HepG2 (cell line): ENCODE measurements at regions not wholly inside any gene's neighbourhood (a gene's known extent, or its start where the extent isn't known, plus 50 kb on each side); places are given as distances from the start of the nearest gene placed in this dataset.

Source experiments
- ATAC-seq: fragments of 200-7000 bp; cut with Tn5 transposase; 3 replicates; pipeline ENCODE4 v1.9.1; 2020; ENCODE audit warnings: mild to moderate bottlenecking, moderate library complexity
- BruUV-seq: library from RNA; stranded (reverse); fragments of 400-500 nt; replicated peaks from 2 replicates; lab custom pipeline; 2021; lab: Mats Ljungman, UMichigan
- CTCF ChIA-PET: fragments of 300-600 bp; formaldehyde crosslinking; extraction: SDS; loops from one replicate; lab custom pipeline; 2021; ENCODE audit warnings: low total read pairs, inconsistent platforms, low intra/inter-chr PET ratio; lab: Yijun Ruan, JAX
- POLR2A ChIA-PET: fragments of 350-600 bp; sonication (Branson Sonifier 250); formaldehyde crosslinking; loops from one replicate; lab custom pipeline; 2020; ENCODE audit warnings: antibody characterized with exemption, inconsistent platforms; lab: Yijun Ruan, JAX
- DNase-seq: peaks from one replicate; pipeline ENCODE4 v3.0.0-alpha.2; 2015; ENCODE audit warnings: low spot score
- FAIRE-seq: peaks from 3 replicates; lab custom pipeline; 2011; peaks lifted over from hg19 to GRCh38; lab: Jason Lieb, UNC
- H2AFZ ChIP-seq: one replicate; pipeline ENCODE4 v1.6.1; 2011; ENCODE audit warnings: low read length, inconsistent platforms
- H3K27ac ChIP-seq: fragments of 300-600 bp; 3 replicates; pipeline ENCODE4 v1.8.0; 2011; ENCODE audit warnings: mixed run types, mild to moderate bottlenecking, mixed read lengths, low read length, inconsistent platforms; ENCODE audit not compliant: insufficient read depth; ENCODE audit errors: extremely low read length
- H3K27me3 ChIP-seq, 2 experiments: fragments of 200-600 bp in 1 of 2; 2 replicates in 1 of 2; 3 replicates in 1 of 2; pipeline versions ENCODE4 v1.6.0 to v1.8.0; 2011; ENCODE audit warnings: low read length in 2 of 2, mild to moderate bottlenecking in 2 of 2, moderate library complexity in 2 of 2, inconsistent platforms in 1 of 2; ENCODE audit not compliant: insufficient read depth in 2 of 2, control insufficient read depth in 1 of 2
- H3K36me3 ChIP-seq, 2 experiments: fragments of 200-600 bp in 1 of 2; replicated peaks in 1 of 2; 2 replicates in 1 of 2; 3 replicates in 1 of 2; pipeline versions ENCODE4 v1.5.1 to v1.8.0; 2011; ENCODE audit warnings: low read length in 2 of 2, inconsistent platforms in 1 of 2; ENCODE audit not compliant: insufficient read depth in 2 of 2, control insufficient read depth in 1 of 2
- H3K4me1 ChIP-seq: 2 replicates; pipeline ENCODE4 v1.5.1; 2012; ENCODE audit warnings: low read length, inconsistent platforms; ENCODE audit not compliant: insufficient read depth
- H3K4me2 ChIP-seq: 2 replicates; pipeline ENCODE4 v1.6.0; 2011; ENCODE audit warnings: low read depth, low read length, inconsistent platforms
- H3K4me3 ChIP-seq, 3 experiments: fragments of 200-600 bp in 1 of 3; sonication (generic), shearing (Covaris generic) in 1 of 3; replicated peaks in 1 of 3; 2 replicates each; pipeline ENCODE4 v1.5.1; 2011 to 2016; ENCODE audit warnings: low read length in 3 of 3, inconsistent platforms in 2 of 3, low read depth in 2 of 3, mild to moderate bottlenecking in 2 of 3, control low read depth in 1 of 3, mixed read lengths in 1 of 3; ENCODE audit not compliant: insufficient read depth in 1 of 3
- H3K79me2 ChIP-seq: one replicate; pipeline ENCODE4 v1.6.1; 2011; ENCODE audit warnings: low read length, inconsistent platforms; ENCODE audit not compliant: insufficient read depth
- H3K9ac ChIP-seq: 2 replicates; pipeline ENCODE4 v1.6.0; 2011; ENCODE audit warnings: mild to moderate bottlenecking, low read depth, low read length, inconsistent platforms; ENCODE audit not compliant: insufficient read depth
- H3K9me3 ChIP-seq: 2 replicates; pipeline ENCODE4 v1.5.1; 2012; ENCODE audit warnings: mild to moderate bottlenecking, low read length
- H4K20me1 ChIP-seq: 2 replicates; pipeline ENCODE4 v1.6.0; 2011; ENCODE audit warnings: inconsistent platforms, mild to moderate bottlenecking, low read length, moderate library complexity; ENCODE audit not compliant: insufficient read depth
- THRA ChIP-seq: sonication (generic); formaldehyde crosslinking; IDR thresholded peaks from 2 replicates; pipeline ENCODE4 v1.4.0; 2020; ENCODE audit warnings: missing genetic modification reagents, borderline replicate concordance
- ZBTB21 ChIP-seq: sonication (generic); formaldehyde crosslinking; IDR thresholded peaks from 2 replicates; pipeline ENCODE4 v1.4.0; 2020; ENCODE audit warnings: missing genetic modification reagents
- ZFP36L1 ChIP-seq: sonication (generic); formaldehyde crosslinking; IDR thresholded peaks from 2 replicates; pipeline ENCODE4 v1.8.0; 2022; ENCODE audit warnings: mild to moderate bottlenecking, missing genetic modification reagents, moderate library complexity
- ZNF292 ChIP-seq: sonication (generic); formaldehyde crosslinking; IDR thresholded peaks from 2 replicates; pipeline ENCODE4 v1.8.1; 2022; ENCODE audit warnings: mild to moderate bottlenecking, low read depth, missing genetic modification reagents, borderline replicate concordance
- WGBS: methylation state at CpG from one replicate; pipeline ENCODE4 v1.1.6; 2017; ENCODE audit warnings: low lambda C conversion rate; 5-methylcytosine and 5-hydroxymethylcytosine counted together
- in situ Hi-C: cut with HindIII; loops from 2 replicates; pipeline ENCODE4 v1.10.0; 2017; ENCODE audit warnings: low pct_unique_long_range_greater_than_20kb; ENCODE audit not compliant: extremely low pct_ligation_motif_present
- intact Hi-C: fragments of 100-400 bp; cut with micrococcal nuclease; formaldehyde crosslinking; loops from one replicate; pipeline ENCODE4 v1.10.0; 2022; ENCODE audit not compliant: unreplicated experiment
- TF ChIP-seq, protein P1 (sequence below): sonication (generic); formaldehyde crosslinking; IDR thresholded peaks from 2 replicates; pipeline ENCODE4 v1.8.1; 2022; ENCODE audit warnings: low read depth, mild to moderate bottlenecking, missing genetic modification reagents

DNA sequence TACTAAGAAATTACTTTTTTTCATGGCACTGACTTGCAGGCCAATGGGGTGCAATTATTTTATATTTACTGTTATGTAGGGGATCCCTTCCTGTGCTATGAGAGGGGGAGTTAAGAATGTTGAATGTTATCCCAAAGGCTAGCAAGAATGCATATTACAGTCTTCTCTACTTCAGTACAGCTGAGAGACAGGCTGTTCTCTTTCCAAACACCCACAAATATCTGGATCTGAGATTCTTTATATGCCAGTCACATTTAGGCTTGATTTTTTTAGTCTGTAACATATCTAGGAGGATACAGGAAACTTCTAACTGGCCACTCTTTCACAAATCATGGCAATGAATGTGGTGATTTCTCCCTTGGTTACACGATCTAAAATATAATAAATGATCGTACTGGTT lies 266.4 kb upstream of the FZD8 start:
- ATAC-seq (no peak), FAIRE-seq (no peak), DNase-seq (no peak)
- H2AFZ ChIP-seq: no peak overlapping the region
- no peaks in the 10 kb centered on the region for H3K79me2 ChIP-seq
- H3K27ac ChIP-seq: no peak overlapping the region
- no peaks in the 10 kb centered on the region; a peak in 1 of 5 replicates for H3K27me3 ChIP-seq
- no peaks in the 10 kb centered on the region for H4K20me1 ChIP-seq
- WGBS: 0% methylated on average over 2 of the region's 2 CpGs
- no peak overlapping the region for H3K4me3 ChIP-seq
- H3K9ac ChIP-seq: no peak overlapping the region
- intact Hi-C loops: no loop called here
- H3K4me2 ChIP-seq: no peak overlapping the region
- POLR2A ChIA-PET: no interaction called here
- CTCF ChIA-PET: no interaction called here
- in situ Hi-C loops: no loop called here
- H3K4me1 ChIP-seq: no peaks in the 10 kb centered on the region
- H3K36me3 ChIP-seq: no peaks in the 10 kb centered on the region
- no peaks in the 10 kb centered on the region for H3K9me3 ChIP-seq
- BruUV-seq: no TSS peak
- TF ChIP-seq ZFP36L1 (no peak), ZNF292 (CRISPR knock-in tag) (no peak), THRA (CRISPR knock-in tag) (no peak), ZBTB21 (CRISPR knock-in tag) (no peak)
- TF ChIP-seq, protein P1, sequence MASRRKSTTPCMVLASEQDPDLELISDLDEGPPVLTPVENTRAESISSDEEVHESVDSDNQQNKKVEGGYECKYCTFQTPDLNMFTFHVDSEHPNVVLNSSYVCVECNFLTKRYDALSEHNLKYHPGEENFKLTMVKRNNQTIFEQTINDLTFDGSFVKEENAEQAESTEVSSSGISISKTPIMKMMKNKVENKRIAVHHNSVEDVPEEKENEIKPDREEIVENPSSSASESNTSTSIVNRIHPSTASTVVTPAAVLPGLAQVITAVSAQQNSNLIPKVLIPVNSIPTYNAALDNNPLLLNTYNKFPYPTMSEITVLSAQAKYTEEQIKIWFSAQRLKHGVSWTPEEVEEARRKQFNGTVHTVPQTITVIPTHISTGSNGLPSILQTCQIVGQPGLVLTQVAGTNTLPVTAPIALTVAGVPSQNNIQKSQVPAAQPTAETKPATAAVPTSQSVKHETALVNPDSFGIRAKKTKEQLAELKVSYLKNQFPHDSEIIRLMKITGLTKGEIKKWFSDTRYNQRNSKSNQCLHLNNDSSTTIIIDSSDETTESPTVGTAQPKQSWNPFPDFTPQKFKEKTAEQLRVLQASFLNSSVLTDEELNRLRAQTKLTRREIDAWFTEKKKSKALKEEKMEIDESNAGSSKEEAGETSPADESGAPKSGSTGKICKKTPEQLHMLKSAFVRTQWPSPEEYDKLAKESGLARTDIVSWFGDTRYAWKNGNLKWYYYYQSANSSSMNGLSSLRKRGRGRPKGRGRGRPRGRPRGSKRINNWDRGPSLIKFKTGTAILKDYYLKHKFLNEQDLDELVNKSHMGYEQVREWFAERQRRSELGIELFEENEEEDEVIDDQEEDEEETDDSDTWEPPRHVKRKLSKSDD (CRISPR knock-in tag): no peak
